RWPE1 (cell line): ENCODE measurements at regions not wholly inside any gene's neighbourhood (a gene's known extent, or its start where the extent isn't known, plus 50 kb on each side); places are given as distances from the start of the nearest gene placed in this dataset.
"Not testable (repeated sequence)": the region's sequence is repeated elsewhere in the genome, so short reads cannot be mapped to it uniquely, and the experiment has no call there.

Experiments
- CTCF ChIA-PET: fragments of 350-600 bp; sonication (Branson Sonifier 250); formaldehyde crosslinking; extraction: SDS; loops from one replicate; lab custom pipeline; 2021; lab: Yijun Ruan, JAX
- POLR2A ChIA-PET: fragments of 400-600 bp; formaldehyde crosslinking; extraction: SDS; loops from one replicate; lab custom pipeline; 2020; ENCODE audit warnings: antibody characterized with exemption; ENCODE audit not compliant: low non-redundant PET; lab: Yijun Ruan, JAX
- DNase-seq: peaks from one replicate; pipeline ENCODE4 v3.0.0; 2012; ENCODE audit warnings: low spot score
- H3K27ac ChIP-seq: fragments of 450-650 bp; 2 replicates; pipeline ENCODE4 v1.5.1; 2017
- TF ChIP-seq, protein P1 (sequence below): fragments of 450-650 bp; conservative IDR thresholded peaks from 2 replicates; pipeline ENCODE4 v1.5.1; 2017; ENCODE audit warnings: low read depth, mild to moderate bottlenecking

DNA sequence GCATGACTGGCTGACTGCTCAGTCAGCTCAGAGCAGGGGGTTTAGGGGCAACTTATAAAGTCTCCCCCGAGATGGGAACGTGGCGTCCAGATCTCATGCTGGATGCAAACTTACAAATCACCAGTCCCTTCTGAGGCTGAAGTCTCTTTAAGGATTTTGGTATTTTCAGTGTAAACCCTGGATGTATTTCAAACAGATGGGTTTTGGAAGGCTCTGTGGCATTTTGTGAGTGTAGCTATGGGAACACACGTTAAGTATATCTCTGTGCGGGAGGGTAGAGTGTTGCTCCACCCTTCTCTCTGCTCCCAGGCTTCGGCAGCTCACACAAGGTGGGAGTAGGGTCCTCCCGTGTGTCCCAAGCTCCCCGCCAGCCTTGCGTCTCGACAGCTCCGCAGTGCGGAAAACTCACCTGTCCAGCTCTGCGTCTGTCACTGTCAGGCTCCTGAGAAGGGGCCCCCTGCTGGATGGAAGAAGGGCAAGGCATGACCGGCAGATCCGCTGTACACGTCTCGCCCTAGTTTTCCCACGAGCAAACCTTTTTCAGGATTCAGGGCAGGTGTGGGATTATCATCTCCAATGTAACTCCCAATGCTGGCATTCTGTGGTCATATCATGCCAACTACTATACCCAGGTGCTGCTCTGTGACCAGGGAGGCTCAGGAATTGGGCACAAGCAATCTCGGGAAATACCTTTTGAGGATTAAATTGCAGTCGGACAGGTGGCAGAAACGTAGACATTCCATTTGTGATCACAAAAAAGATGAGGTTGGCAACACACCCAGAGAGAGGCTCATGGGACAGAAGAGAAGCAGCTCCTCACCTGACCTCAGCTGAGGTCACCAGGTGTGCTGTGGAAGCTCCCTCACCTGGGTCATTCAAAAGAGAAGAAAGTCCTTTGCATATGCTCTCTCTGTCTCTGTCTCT is 313.9 kb upstream of the B3GAT1 start:
- no peak overlapping the region for H3K27ac ChIP-seq
- CTCF ChIA-PET = interaction anchor here (0.6 to 0.8 kb wide), 7 partner anchors 18 to 450 kb away, joined by 3 read pairs; partner anchors contain the start of gene GLB1L3
- TF ChIP-seq, protein P1, sequence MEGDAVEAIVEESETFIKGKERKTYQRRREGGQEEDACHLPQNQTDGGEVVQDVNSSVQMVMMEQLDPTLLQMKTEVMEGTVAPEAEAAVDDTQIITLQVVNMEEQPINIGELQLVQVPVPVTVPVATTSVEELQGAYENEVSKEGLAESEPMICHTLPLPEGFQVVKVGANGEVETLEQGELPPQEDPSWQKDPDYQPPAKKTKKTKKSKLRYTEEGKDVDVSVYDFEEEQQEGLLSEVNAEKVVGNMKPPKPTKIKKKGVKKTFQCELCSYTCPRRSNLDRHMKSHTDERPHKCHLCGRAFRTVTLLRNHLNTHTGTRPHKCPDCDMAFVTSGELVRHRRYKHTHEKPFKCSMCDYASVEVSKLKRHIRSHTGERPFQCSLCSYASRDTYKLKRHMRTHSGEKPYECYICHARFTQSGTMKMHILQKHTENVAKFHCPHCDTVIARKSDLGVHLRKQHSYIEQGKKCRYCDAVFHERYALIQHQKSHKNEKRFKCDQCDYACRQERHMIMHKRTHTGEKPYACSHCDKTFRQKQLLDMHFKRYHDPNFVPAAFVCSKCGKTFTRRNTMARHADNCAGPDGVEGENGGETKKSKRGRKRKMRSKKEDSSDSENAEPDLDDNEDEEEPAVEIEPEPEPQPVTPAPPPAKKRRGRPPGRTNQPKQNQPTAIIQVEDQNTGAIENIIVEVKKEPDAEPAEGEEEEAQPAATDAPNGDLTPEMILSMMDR = no peak
- POLR2A ChIA-PET = no interaction called here
- peak; percentile 49 for DNase-seq

DNA sequence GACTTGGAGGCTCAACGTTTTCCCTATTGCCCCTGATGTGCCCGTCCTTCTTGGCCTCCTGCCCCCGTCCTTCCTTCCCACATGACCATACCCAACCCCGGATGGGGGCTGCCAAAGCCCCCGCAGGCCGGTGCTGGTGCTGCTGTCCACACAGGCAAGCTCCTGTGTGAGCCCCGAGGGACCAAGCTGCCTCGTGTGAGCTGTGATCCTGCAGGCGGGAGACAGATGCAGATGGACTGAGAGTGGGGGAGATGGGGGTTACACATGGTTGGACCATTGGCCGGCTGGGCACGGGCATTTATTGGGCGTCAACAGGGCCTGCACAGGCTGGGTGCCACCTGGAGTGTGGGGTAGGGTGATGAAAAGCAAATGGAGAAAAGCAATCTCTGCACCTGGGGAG is 313.2 kb upstream of the B3GAT1 start:
- no peak overlapping the region for H3K27ac ChIP-seq
- POLR2A ChIA-PET = no interaction called here
- TF ChIP-seq, protein P1 = no peak
- DNase-seq = no peak
- CTCF ChIA-PET = interaction anchor here (0.6 to 0.8 kb wide), 3 partner anchors 33 to 449 kb away, joined by 3 read pairs; partner anchors contain the start of gene GLB1L3

GRCh38 chr11:134724779-134725140 is 312.7 kb upstream of the B3GAT1 start:
- CTCF ChIA-PET = no interaction called here
- DNase-seq = no peak
- TF ChIP-seq, protein P1 = no peak
- POLR2A ChIA-PET = no interaction called here
- H3K27ac ChIP-seq = no peak overlapping the region

- H3K27ac ChIP-seq = no peak overlapping the region
- POLR2A ChIA-PET = no interaction called here
- TF ChIP-seq, protein P1 = no peak
- CTCF ChIA-PET = no interaction called here
- DNase-seq = no peak
These were observed 312.2 kb upstream of the B3GAT1 start for GRCh38 chr11:134724106-134724778.

DNA sequence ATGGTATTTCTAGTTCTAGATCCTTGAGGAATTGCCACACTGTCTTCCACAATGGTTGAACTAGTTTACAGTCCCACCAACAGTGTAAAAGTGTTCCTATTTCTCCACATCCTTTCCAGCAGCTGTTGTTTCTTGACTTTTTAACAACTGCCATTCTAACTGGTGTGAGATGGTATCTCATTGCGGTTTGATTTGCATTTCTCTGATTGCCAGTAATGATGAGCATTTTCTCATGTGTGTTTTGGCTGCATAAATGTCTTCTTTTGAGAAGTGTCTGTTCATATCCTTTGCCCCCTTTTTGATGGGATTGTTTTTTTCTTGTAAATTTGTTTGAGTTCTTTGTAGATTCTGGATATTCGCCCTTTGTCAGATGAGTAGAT is 308.6 kb upstream of the B3GAT1 start:
- POLR2A ChIA-PET, H3K27ac ChIP-seq, CTCF ChIA-PET, DNase-seq: not testable (repeated sequence)

GRCh38 chr11:134719940-134720690 is 308.1 kb upstream of the B3GAT1 start:
- POLR2A ChIA-PET, DNase-seq, CTCF ChIA-PET: not testable (repeated sequence)

DNA sequence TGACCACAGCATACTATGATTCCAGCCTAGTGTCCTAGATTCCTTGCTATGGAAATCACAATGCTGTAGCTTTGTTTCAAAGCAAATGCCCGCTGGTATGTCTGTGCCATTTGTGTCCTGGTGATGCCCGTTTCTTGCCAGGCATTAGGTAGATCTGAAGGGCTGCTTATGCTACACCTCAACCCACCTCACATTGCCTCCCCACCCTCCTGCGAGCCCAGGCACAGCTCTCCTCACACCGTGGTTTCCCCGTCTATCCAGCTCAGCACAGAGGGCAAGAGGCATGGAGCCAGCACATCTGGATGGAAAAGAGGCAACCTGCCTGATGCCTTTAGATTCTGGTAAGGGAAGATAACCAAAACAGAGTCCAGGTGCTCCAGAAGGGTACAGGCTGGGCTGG is 307.4 kb upstream of the B3GAT1 start:
- POLR2A ChIA-PET = no interaction called here
- TF ChIP-seq, protein P1 = no peak
- DNase-seq = no peak
- CTCF ChIA-PET = no interaction called here
- no peak overlapping the region for H3K27ac ChIP-seq

More at GRCh38 chr11:134719940-134720690, 308.1 kb upstream of the B3GAT1 start:
- H3K27ac ChIP-seq = not testable (repeated sequence)
